ENCODE measurements at regions not wholly inside any gene's neighbourhood (a gene's known extent, or its start where the extent isn't known, plus 50 kb on each side); places are given as distances from the start of the nearest gene placed in this dataset.

DNA sequence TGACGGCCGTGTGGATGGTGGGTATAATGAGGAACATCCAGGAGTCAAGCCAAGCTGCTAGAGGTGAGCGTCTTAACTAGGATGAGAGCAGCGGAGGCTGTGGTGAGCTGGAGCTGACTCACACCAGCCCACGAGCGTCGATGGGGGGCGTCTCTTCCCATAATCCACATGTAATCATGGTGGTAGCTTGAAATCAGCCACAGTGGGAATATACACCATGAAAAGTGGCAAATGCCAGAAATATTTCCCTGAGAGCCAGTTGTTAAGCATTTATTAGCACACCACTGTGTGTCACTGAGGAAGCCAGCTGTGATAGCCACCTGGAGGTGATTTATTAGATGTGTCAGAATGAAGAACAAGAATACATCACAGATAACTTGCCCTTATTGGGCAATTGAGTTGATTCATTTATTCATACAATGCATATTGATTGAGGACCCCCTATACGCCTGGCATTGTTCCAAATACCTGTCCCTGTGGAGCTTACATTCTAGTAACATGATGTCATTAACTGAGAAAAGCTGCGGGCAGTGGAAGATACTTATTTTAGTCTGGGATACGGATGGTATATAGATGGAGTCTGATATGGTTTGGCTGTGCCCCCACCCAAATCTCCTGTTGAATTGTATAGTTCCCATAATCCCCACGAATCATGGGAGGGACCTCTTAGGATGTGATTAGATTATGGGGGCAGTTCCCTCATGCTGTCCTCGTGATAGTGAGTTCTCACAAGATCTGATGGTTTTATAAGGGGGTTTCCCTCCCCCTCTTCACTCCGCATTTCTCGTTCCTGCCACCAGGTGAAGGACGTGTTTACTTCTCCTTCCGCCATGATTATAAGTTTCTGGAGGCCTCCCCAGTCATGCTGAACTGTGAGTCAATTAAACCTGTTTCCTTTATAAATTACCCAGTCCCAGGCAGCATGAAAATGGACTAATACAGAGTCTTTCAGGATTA lies 473.4 kb downstream of the METTL15 start:
- TF ChIP-seq, protein P1, sequence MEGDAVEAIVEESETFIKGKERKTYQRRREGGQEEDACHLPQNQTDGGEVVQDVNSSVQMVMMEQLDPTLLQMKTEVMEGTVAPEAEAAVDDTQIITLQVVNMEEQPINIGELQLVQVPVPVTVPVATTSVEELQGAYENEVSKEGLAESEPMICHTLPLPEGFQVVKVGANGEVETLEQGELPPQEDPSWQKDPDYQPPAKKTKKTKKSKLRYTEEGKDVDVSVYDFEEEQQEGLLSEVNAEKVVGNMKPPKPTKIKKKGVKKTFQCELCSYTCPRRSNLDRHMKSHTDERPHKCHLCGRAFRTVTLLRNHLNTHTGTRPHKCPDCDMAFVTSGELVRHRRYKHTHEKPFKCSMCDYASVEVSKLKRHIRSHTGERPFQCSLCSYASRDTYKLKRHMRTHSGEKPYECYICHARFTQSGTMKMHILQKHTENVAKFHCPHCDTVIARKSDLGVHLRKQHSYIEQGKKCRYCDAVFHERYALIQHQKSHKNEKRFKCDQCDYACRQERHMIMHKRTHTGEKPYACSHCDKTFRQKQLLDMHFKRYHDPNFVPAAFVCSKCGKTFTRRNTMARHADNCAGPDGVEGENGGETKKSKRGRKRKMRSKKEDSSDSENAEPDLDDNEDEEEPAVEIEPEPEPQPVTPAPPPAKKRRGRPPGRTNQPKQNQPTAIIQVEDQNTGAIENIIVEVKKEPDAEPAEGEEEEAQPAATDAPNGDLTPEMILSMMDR (IDR thresholded peaks at IDR 0.05): no peak

DNA sequence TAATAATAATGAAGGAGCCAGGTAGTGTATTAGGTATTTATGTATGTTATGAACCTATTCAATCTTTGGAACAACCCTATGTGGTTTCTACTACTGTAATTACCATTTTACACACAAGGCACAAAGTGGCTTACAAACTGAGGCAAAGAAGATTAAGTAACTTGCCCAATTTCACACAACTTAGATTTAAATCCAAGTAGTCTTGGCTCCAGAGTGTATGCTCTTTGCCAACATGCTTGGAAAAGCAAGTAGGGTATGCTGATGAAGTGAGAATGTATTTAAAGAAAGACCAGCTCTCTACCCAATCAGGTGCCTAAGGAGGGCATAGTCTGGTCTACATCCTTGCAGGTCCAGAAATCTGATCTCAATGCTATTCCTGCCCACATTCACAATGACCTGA lies 463.2 kb downstream of the METTL15 start:
- TF ChIP-seq, protein P1 (IDR thresholded peaks at IDR 0.05): no peak

DNA sequence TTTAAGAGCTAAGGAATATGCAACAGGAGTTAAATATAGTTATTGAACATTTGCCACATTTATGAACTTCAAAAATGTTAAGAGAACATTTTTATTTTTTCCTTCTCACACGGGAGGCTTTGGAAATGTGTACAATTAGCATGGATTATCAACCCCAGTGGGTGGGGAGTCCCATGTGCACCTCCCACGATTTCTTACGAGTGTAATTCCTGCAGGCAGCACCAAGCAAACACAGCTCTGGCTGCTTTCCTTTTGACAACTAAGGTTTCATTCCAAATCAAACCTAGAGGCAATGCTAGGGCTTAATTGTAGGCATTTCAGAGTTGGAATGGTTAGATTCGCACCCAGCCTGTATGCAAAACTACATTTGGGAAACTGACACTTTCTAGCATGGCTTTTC lies 460.9 kb downstream of the METTL15 start:
- TF ChIP-seq, protein P1 (IDR thresholded peaks at IDR 0.05): no peak

DNA sequence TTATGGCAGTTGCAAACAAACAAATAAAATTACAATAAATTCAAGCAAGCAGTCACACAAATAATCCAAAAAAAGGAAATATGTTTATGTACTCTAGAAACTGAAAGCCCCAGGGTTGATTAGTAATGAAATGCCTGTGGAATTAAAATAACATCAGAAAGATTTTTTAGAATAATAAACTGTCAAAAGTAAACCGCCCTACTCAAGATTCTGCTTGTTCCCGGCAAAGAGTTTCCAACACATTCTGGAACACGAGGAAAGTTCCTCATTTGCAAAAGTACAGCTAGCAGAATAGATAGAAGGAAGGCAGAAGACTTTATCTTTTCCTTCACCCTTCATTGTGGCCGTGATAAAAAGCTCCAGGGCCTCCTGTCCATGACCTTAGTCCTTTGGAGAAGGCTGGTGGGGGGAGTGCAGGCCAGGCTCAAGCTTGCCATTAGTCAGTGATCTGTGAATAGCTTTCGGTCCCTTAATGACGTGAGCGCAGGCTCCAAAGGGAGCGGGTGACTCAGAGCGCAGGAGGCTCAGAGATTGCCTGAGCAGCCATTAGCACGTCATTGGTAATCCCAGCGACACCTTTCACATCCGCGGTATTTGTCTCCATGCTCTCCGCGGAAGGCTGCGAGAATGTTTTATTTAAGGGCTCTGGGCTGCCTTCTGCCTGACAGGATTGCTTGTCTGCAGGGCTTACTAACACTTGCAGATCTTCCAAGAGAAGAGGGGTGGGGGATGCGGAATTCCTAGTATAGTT lies 458.3 kb downstream of the METTL15 start:
- TF ChIP-seq, protein P1 (IDR thresholded peaks at IDR 0.05): no peak

DNA sequence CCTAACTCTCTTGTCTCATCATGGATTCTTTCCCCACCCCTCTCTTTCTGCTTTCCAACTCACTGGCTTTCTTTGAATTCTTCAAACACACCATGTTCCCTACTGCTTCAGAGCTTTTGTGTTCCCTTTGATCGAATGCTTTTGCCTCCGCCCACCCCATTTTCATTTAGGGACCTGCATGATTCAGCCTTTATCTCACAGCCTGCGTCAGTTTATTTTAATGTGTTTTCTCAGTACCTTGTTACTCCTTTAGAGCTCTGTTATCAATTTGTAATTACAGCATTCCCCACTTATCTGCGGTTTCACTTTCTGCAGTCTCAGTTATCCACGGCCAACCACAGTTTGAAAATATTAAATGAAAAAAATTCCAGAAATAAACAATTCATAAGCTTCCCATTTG lies 451.3 kb downstream of the METTL15 start:
- TF ChIP-seq, protein P1 (IDR thresholded peaks at IDR 0.05): no peak

DNA sequence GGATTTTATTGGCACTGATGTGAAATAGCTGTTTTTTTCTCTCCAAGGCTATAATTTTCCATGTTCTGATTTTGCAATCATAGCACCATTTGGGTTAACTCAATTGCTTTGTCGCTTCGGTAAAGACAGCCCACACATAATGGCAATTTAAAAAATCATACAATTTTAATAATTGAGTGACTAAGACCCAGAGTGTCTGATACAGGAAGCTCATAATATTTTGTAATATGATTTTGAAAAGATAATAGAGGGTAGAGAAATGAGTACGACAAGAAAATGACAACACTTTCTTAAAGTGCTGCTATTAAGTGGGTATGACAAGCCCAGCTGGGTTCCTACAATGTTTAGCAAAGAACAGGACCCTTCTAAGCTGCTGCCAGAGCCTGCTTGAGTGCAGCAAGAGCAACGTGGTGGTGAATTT lies 439.1 kb downstream of the METTL15 start:
- TF ChIP-seq, protein P1 (IDR thresholded peaks at IDR 0.05): no peak

DNA sequence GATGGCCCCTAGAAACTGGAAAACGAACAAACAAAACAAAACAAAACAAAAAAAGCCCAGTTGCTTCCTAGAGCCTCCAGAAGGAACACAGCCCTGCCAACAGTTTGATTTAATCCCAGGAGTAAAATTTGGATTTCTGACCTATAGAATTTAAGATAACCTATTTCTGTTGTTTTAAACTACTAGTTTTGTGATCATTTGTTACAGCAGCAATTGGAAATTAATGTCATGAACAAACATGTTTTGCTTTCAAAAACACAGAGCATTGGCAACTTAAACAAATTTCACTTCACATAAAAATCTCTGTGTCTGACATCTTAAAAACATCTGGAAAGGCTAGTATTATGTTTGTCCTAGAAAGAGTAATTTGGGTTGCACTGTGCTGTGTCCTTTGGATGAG lies 437.3 kb downstream of the METTL15 start:
- TF ChIP-seq, protein P1 (IDR thresholded peaks at IDR 0.05): no peak

Data from LNCAP (cell line).